ENCODE measurements at regions not wholly inside any gene's neighbourhood (a gene's known extent, or its start where the extent isn't known, plus 50 kb on each side); places are given as distances from the start of the nearest gene placed in this dataset.

DNA sequence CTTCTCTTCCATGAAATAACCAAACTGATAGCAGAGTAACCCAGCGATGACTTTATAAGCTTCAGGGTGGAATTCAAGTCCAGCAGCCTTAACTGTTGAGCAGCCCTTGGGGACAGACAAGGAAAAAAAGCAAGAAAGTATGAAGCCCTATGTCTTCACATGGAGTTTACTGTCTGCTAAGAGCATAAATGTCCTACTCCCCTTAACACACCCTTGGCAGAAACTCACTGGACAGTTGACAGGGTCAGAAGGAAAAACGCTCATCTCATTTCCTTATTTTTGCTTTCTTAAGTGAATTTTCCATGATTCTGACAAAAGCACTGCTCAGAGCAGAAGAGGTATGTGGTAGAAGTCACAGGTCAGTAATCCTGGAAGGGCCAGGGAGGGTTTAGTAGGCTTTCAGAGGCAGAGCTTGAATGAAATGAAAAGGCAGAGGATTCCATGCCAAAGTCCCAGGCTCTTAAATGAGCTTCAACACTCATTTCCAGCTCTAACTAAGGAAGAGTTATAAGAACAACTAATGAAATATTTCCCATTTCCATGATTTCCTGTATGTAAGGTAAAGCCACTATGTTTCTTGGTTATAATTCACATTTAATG lies 683.3 kb upstream of the KLHL29 start:
- TF ChIP-seq, protein P1, sequence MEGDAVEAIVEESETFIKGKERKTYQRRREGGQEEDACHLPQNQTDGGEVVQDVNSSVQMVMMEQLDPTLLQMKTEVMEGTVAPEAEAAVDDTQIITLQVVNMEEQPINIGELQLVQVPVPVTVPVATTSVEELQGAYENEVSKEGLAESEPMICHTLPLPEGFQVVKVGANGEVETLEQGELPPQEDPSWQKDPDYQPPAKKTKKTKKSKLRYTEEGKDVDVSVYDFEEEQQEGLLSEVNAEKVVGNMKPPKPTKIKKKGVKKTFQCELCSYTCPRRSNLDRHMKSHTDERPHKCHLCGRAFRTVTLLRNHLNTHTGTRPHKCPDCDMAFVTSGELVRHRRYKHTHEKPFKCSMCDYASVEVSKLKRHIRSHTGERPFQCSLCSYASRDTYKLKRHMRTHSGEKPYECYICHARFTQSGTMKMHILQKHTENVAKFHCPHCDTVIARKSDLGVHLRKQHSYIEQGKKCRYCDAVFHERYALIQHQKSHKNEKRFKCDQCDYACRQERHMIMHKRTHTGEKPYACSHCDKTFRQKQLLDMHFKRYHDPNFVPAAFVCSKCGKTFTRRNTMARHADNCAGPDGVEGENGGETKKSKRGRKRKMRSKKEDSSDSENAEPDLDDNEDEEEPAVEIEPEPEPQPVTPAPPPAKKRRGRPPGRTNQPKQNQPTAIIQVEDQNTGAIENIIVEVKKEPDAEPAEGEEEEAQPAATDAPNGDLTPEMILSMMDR (IDR thresholded peaks at IDR 0.05 in 2 of 3, conservative IDR thresholded peaks at IDR 0.05 in 1 of 3; ENCODE audit: borderline replicate concordance in 1 of 3, insufficient read depth in 1 of 3, low read depth in 2 of 3, low read length in 2 of 3), result no peak
- TF ChIP-seq, protein P2, sequence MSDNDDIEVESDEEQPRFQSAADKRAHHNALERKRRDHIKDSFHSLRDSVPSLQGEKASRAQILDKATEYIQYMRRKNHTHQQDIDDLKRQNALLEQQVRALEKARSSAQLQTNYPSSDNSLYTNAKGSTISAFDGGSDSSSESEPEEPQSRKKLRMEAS (IDR thresholded peaks at IDR 0.05), result no peak
- TF ChIP-seq, protein P3, sequence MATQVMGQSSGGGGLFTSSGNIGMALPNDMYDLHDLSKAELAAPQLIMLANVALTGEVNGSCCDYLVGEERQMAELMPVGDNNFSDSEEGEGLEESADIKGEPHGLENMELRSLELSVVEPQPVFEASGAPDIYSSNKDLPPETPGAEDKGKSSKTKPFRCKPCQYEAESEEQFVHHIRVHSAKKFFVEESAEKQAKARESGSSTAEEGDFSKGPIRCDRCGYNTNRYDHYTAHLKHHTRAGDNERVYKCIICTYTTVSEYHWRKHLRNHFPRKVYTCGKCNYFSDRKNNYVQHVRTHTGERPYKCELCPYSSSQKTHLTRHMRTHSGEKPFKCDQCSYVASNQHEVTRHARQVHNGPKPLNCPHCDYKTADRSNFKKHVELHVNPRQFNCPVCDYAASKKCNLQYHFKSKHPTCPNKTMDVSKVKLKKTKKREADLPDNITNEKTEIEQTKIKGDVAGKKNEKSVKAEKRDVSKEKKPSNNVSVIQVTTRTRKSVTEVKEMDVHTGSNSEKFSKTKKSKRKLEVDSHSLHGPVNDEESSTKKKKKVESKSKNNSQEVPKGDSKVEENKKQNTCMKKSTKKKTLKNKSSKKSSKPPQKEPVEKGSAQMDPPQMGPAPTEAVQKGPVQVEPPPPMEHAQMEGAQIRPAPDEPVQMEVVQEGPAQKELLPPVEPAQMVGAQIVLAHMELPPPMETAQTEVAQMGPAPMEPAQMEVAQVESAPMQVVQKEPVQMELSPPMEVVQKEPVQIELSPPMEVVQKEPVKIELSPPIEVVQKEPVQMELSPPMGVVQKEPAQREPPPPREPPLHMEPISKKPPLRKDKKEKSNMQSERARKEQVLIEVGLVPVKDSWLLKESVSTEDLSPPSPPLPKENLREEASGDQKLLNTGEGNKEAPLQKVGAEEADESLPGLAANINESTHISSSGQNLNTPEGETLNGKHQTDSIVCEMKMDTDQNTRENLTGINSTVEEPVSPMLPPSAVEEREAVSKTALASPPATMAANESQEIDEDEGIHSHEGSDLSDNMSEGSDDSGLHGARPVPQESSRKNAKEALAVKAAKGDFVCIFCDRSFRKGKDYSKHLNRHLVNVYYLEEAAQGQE (IDR thresholded peaks at IDR 0.05; ENCODE audit: low read depth), result no peak
- TF ChIP-seq POLR2A (IDR thresholded peaks at IDR 0.05; ENCODE audit: borderline replicate concordance, extremely low read depth, insufficient read depth, insufficient read length) (no peak), SP1 (IDR thresholded peaks at IDR 0.05; ENCODE audit: low read depth) (no peak), TCF7L2 (IDR thresholded peaks at IDR 0.05; ENCODE audit: borderline replicate concordance, extremely low read depth, insufficient read depth, insufficient read length) (no peak), POLR2AphosphoS5 (IDR thresholded peaks at IDR 0.05; ENCODE audit: low read depth, low read length) (no peak), SIN3A (IDR thresholded peaks at IDR 0.05; ENCODE audit: low read depth) (no peak), ZNF274 (IDR thresholded peaks at IDR 0.05; ENCODE audit: low read depth, low read length) (no peak), EZH2 (IDR thresholded peaks at IDR 0.05) (no peak), YY1 (IDR thresholded peaks at IDR 0.05; ENCODE audit: extremely low read depth, insufficient replicate concordance, low read depth, low read length) (no peak), CEBPB (IDR thresholded peaks at IDR 0.05; ENCODE audit: low read depth) (no peak)
- TF ChIP-seq, protein P4, sequence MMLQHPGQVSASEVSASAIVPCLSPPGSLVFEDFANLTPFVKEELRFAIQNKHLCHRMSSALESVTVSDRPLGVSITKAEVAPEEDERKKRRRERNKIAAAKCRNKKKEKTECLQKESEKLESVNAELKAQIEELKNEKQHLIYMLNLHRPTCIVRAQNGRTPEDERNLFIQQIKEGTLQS (IDR thresholded peaks at IDR 0.05), result no peak
